ENCODE measurements at regions not wholly inside any gene's neighbourhood (a gene's known extent, or its start where the extent isn't known, plus 50 kb on each side); places are given as distances from the start of the nearest gene placed in this dataset.

- no peaks in the 10 kb centered on the region for H3K36me3 ChIP-seq (ENCODE audit: low read length)
- no peak overlapping the region for H3K4me2 ChIP-seq (ENCODE audit: low read depth, low read length, poor library complexity, severe bottlenecking)
- H2AFZ ChIP-seq (ENCODE audit: low read depth, low read length, severe bottlenecking) = no peak overlapping the region
- H3F3A ChIP-seq (ENCODE audit: insufficient read depth) = no peaks in the 10 kb centered on the region
- H3K27me3 ChIP-seq (ENCODE audit: low read length) = no peaks in the 10 kb centered on the region
- H3K27ac ChIP-seq (ENCODE audit: low read depth, low read length) = no peak overlapping the region
- no peak overlapping the region for H3K4me3 ChIP-seq (ENCODE audit: insufficient read depth, low read length, poor library complexity, severe bottlenecking)
- TF ChIP-seq EZH2phosphoT487 (conservative IDR thresholded peaks at IDR 0.05; ENCODE audit: low read length) = no peak
- no peak for TF ChIP-seq CTCF (IDR thresholded peaks at IDR 0.05; ENCODE audit: insufficient read depth, low read length, poor library complexity, severe bottlenecking)
- no peaks in the 10 kb centered on the region for H3K79me2 ChIP-seq (ENCODE audit: insufficient read depth, low read length)
- no peaks in the 10 kb centered on the region for H3K9me2 ChIP-seq (replicated peaks; ENCODE audit: insufficient read depth, low read length)
- H3K9ac ChIP-seq (ENCODE audit: low read length) = no peak overlapping the region
- H4K20me1 ChIP-seq (ENCODE audit: low read depth, low read length) = no peaks in the 10 kb centered on the region
- no peaks in the 10 kb centered on the region for H3K9me3 ChIP-seq (ENCODE audit: insufficient read depth, low read length)
Observed at GRCh38 chr5:155926031-155926430, 400.9 kb upstream of the SGCD start.

- no peaks in the 10 kb centered on the region for H3K36me3 ChIP-seq (ENCODE audit: low read length)
- H2AFZ ChIP-seq (ENCODE audit: low read depth, low read length, severe bottlenecking) = no peak overlapping the region
- TF ChIP-seq EZH2phosphoT487 (conservative IDR thresholded peaks at IDR 0.05; ENCODE audit: low read length) (no peak), CTCF (IDR thresholded peaks at IDR 0.05; ENCODE audit: insufficient read depth, low read length, poor library complexity, severe bottlenecking) (no peak)
- no peak overlapping the region for H3K4me2 ChIP-seq (ENCODE audit: low read depth, low read length, poor library complexity, severe bottlenecking)
- no peaks in the 10 kb centered on the region for H3K79me2 ChIP-seq (ENCODE audit: insufficient read depth, low read length)
- H3K9ac ChIP-seq (ENCODE audit: low read length) = no peak overlapping the region
- no peaks in the 10 kb centered on the region for H3F3A ChIP-seq (ENCODE audit: insufficient read depth)
- no peaks in the 10 kb centered on the region for H3K9me3 ChIP-seq (ENCODE audit: insufficient read depth, low read length)
- H3K9me2 ChIP-seq (replicated peaks; ENCODE audit: insufficient read depth, low read length) = no peaks in the 10 kb centered on the region
- no peak overlapping the region for H3K27ac ChIP-seq (ENCODE audit: low read depth, low read length)
- H3K27me3 ChIP-seq (ENCODE audit: low read length) = no peaks in the 10 kb centered on the region
- no peaks in the 10 kb centered on the region for H4K20me1 ChIP-seq (ENCODE audit: low read depth, low read length)
- H3K4me3 ChIP-seq (ENCODE audit: insufficient read depth, low read length, poor library complexity, severe bottlenecking) = no peak overlapping the region
Observed at GRCh38 chr5:155926766-155927165, 400.2 kb upstream of the SGCD start.

- H4K20me1 ChIP-seq (ENCODE audit: low read depth, low read length) = no peaks in the 10 kb centered on the region
- H3F3A ChIP-seq (ENCODE audit: insufficient read depth) = no peaks in the 10 kb centered on the region
- H3K4me3 ChIP-seq (ENCODE audit: insufficient read depth, low read length, poor library complexity, severe bottlenecking) = no peak overlapping the region
- H3K4me2 ChIP-seq (ENCODE audit: low read depth, low read length, poor library complexity, severe bottlenecking) = no peak overlapping the region
- H3K27ac ChIP-seq (ENCODE audit: low read depth, low read length) = no peak overlapping the region
- no peaks in the 10 kb centered on the region for H3K79me2 ChIP-seq (ENCODE audit: insufficient read depth, low read length)
- H3K9me2 ChIP-seq (replicated peaks; ENCODE audit: insufficient read depth, low read length) = no peaks in the 10 kb centered on the region
- no peaks in the 10 kb centered on the region for H3K27me3 ChIP-seq (ENCODE audit: low read length)
- no peaks in the 10 kb centered on the region for H3K9me3 ChIP-seq (ENCODE audit: insufficient read depth, low read length)
- TF ChIP-seq EZH2phosphoT487 (conservative IDR thresholded peaks at IDR 0.05; ENCODE audit: low read length) = no peak
- TF ChIP-seq CTCF (IDR thresholded peaks at IDR 0.05; ENCODE audit: insufficient read depth, low read length, poor library complexity, severe bottlenecking) = no peak
- no peaks in the 10 kb centered on the region for H3K36me3 ChIP-seq (ENCODE audit: low read length)
- H3K9ac ChIP-seq (ENCODE audit: low read length) = no peak overlapping the region
- H2AFZ ChIP-seq (ENCODE audit: low read depth, low read length, severe bottlenecking) = no peak overlapping the region
Observed at GRCh38 chr5:155929112-155929511, 397.9 kb upstream of the SGCD start.

GRCh38 chr5:155934964-155935363 is 392.0 kb upstream of the SGCD start:
- H3K9ac ChIP-seq (ENCODE audit: low read length) = no peak overlapping the region
- H2AFZ ChIP-seq (ENCODE audit: low read depth, low read length, severe bottlenecking) = no peak overlapping the region
- H3K27ac ChIP-seq (ENCODE audit: low read depth, low read length) = no peak overlapping the region
- H4K20me1 ChIP-seq (ENCODE audit: low read depth, low read length) = no peaks in the 10 kb centered on the region
- H3K9me3 ChIP-seq (ENCODE audit: insufficient read depth, low read length) = no peaks in the 10 kb centered on the region
- no peaks in the 10 kb centered on the region for H3K27me3 ChIP-seq (ENCODE audit: low read length)
- no peaks in the 10 kb centered on the region for H3K79me2 ChIP-seq (ENCODE audit: insufficient read depth, low read length)
- no peak overlapping the region for H3K4me2 ChIP-seq (ENCODE audit: low read depth, low read length, poor library complexity, severe bottlenecking)
- H3F3A ChIP-seq (ENCODE audit: insufficient read depth) = no peaks in the 10 kb centered on the region
- no peak overlapping the region for H3K4me3 ChIP-seq (ENCODE audit: insufficient read depth, low read length, poor library complexity, severe bottlenecking)
- H3K9me2 ChIP-seq (replicated peaks; ENCODE audit: insufficient read depth, low read length) = no peaks in the 10 kb centered on the region
- no peaks in the 10 kb centered on the region for H3K36me3 ChIP-seq (ENCODE audit: low read length)
- TF ChIP-seq EZH2phosphoT487 (conservative IDR thresholded peaks at IDR 0.05; ENCODE audit: low read length) (no peak), CTCF (IDR thresholded peaks at IDR 0.05; ENCODE audit: insufficient read depth, low read length, poor library complexity, severe bottlenecking) (no peak)
